Heart right ventricle (tissue), 16 donors: ENCODE measurements at regions not wholly inside any gene's neighbourhood (a gene's known extent, or its start where the extent isn't known, plus 50 kb on each side); places are given as distances from the start of the nearest gene placed in this dataset.
"Not testable (repeated sequence)": the region's sequence is repeated elsewhere in the genome, so short reads cannot be mapped to it uniquely, and the experiment has no call there.

ENCODE experiments used
- ATAC-seq, 8 donors: fragments of 200-7000 bp; cut with Tn5 transposase; one replicate each; pipeline ENCODE4 v1.9.1; 2020; ENCODE audit warnings: mild to moderate bottlenecking in 8 of 8, moderate library complexity in 8 of 8, moderate number of reproducible peaks in 1 of 8
- DNase-seq, 2 donors: peaks; one replicate each; pipeline ENCODE4 v3.0.0-alpha.2; 2020
- H3K27ac ChIP-seq, 10 donors: fragments of 200-600 bp; sonication (generic) in 2 of 10; one replicate each; pipeline versions ENCODE4 v1.5.0 to v1.8.0; 2020 to 2022; ENCODE audit warnings: mild to moderate bottlenecking in 3 of 10
- H3K27me3 ChIP-seq, 7 donors: fragments of 200-600 bp; one replicate each; pipeline ENCODE4 v1.8.0; 2021 to 2022; ENCODE audit warnings: mild to moderate bottlenecking in 2 of 7
- H3K36me3 ChIP-seq, 9 donors: fragments of 200-600 bp; sonication (generic) in 1 of 9; one replicate each; pipeline versions ENCODE4 v1.5.0 to v1.8.0; 2020 to 2022; ENCODE audit warnings: mild to moderate bottlenecking in 2 of 9
- H3K4me1 ChIP-seq, 9 donors: fragments of 200-600 bp; sonication (generic) in 1 of 9; one replicate each; pipeline versions ENCODE4 v1.5.0 to v1.8.0; 2020 to 2022; ENCODE audit warnings: mild to moderate bottlenecking in 4 of 9
- H3K4me3 ChIP-seq, 10 donors: fragments of 200-600 bp; sonication (generic) in 2 of 10; one replicate each; pipeline versions ENCODE4 v1.5.0 to v1.8.0; 2020 to 2022; ENCODE audit warnings: mild to moderate bottlenecking in 7 of 10, moderate library complexity in 2 of 10
- H3K9me3 ChIP-seq, 11 donors: fragments of 200-600 bp in 10 of 11; sonication (generic) in 2 of 11; one replicate each; pipeline versions ENCODE4 v1.5.0 to v1.8.0; 2013 to 2022; ENCODE audit warnings: mild to moderate bottlenecking in 2 of 11, control low read depth in 1 of 11, moderate library complexity in 1 of 11
- CTCF ChIP-seq, 9 donors: fragments of 200-600 bp; sonication (generic) in 2 of 9; IDR thresholded peaks; one replicate each; pipeline versions ENCODE4 v1.5.0 to v1.8.0; 2021 to 2022; ENCODE audit warnings: antibody characterized with exemption in 9 of 9, mild to moderate bottlenecking in 5 of 9, moderate library complexity in 1 of 9
- WGBS, 2 donors: extraction: QIAGEN DNeasy Blood & Tissue Kit; methylation state at CpG; one replicate each; pipeline ENCODE4 v1.1.7; 2013; ENCODE audit warnings: inconsistent platforms in 1 of 2; 5-methylcytosine and 5-hydroxymethylcytosine counted together
- intact Hi-C, 10 donors: fragments of 100-400 bp; cut with DNase I; formaldehyde crosslinking; loops; one replicate each; pipeline versions ENCODE4 v1.11.1 to v1.14.2; 2022
- donor health status: Arrhythmogenic right ventricular cardiomyopathy.
- donor health status: ischemic (EF 13 %, LVEDD 7.1; RV severe dilation, severe dysfunction).
- donor health status: healthy with polysubstance abuse.
- donor health status: DM: no; HTN: yes; CAD: no.
- donor health status: DM: no; HTN: no; CAD: no.
- donor health status: ischemic (EF 25% LVEDD 6.9; RV normal size, moderate dysfunction).
- donor health status: ischemic (EF 25% LVEDD 5.7; RV mildly dilated, moderate dysfunction).
- donor health status: healthy.
- donor health status: DM: yes; HTN: yes; CAD: no.
- donor health status: Ischemic cardiomyopathy.
- donor health status: ischemic (EF 35%, LVEDD 5.7; RV mildly dilated, moderate dysfunction).
- donor health status: nonischemic (EF 11% LVEDD 7.7; RV severe dilation, severe dysfunction).
- donor health status: DM: yes; HTN: yes; CAD: no.
- donor health status: PGD.
- donor health status: ischemic (EF 29% LVEDD 5.4; RV normal size, mild dysfunction).
- donor health status: nonischemic (EF 23%, LVEDD 6.1; RV moderate dilation, normal function).

GRCh38 chr19:30111021-30111855 lies 169.2 kb downstream of the URI1 start:
- Histone ChIP-seq H3K4me1 (no peaks in the 10 kb centered on the region), H3K9me3 (no peaks in the 10 kb centered on the region), H3K4me3 (no peak overlapping the region), H3K27ac (no peak overlapping the region), H3K36me3 (no peaks in the 10 kb centered on the region), H3K27me3 (peaks cover 0 to 31% (median 15%) of the 10 kb centered on the region in 7 donors)
- no peak for ATAC-seq
- intact Hi-C loops, result no loop called here
- DNase-seq, result no peak
- TF ChIP-seq CTCF (IDR thresholded peaks at IDR 0.05), result no peak
- 84 to 88% methylated on average over 22 of the region's 22 CpGs for WGBS, 2 donors

GRCh38 chr19:30112171-30112570 lies 170.1 kb downstream of the URI1 start:
- ATAC-seq (no peak), DNase-seq (no peak)
- WGBS, 2 donors, result 92 to 94% methylated on average over 9 of the region's 9 CpGs
- Histone ChIP-seq H3K36me3 (no peaks in the 10 kb centered on the region), H3K9me3 (no peaks in the 10 kb centered on the region), H3K4me1 (no peaks in the 10 kb centered on the region), H3K4me3 (no peak overlapping the region), H3K27ac (no peak overlapping the region), H3K27me3 (peaks cover 0 to 29% (median 15%) of the 10 kb centered on the region in 7 donors)
- intact Hi-C loops, result no loop called here
- TF ChIP-seq CTCF (IDR thresholded peaks at IDR 0.05), result no peak

- WGBS, 2 donors, result 78% methylated on average over 8 of the region's 8 CpGs
- H3K27ac ChIP-seq, result no peak overlapping the region
- H3K4me1 ChIP-seq, result no peaks in the 10 kb centered on the region
- H3K36me3 ChIP-seq, result no peaks in the 10 kb centered on the region
- ATAC-seq (no peak), DNase-seq (no peak)
- intact Hi-C loops, result no loop called here
- H3K27me3 ChIP-seq, result peaks cover 0 to 29% (median 15%) of the 10 kb centered on the region in 7 donors
- H3K4me3 ChIP-seq, result no peak overlapping the region
- H3K9me3 ChIP-seq, result no peaks in the 10 kb centered on the region
- TF ChIP-seq CTCF (IDR thresholded peaks at IDR 0.05), result no peak
Observed at GRCh38 chr19:30112666-30113065, 170.6 kb downstream of the URI1 start.

GRCh38 chr19:30113186-30113585 lies 171.1 kb downstream of the URI1 start:
- ATAC-seq, result no peak
- 47 to 50% methylated on average over 5 of the region's 5 CpGs for WGBS, 2 donors
- Histone ChIP-seq H3K4me3 (no peak overlapping the region), H3K27ac (no peak overlapping the region), H3K36me3 (no peaks in the 10 kb centered on the region), H3K27me3 (peaks cover 0 to 29% (median 15%) of the 10 kb centered on the region in 7 donors), H3K9me3 (no peaks in the 10 kb centered on the region), H3K4me1 (no peaks in the 10 kb centered on the region)
- intact Hi-C loops, result no loop called here
- no peak for TF ChIP-seq CTCF (IDR thresholded peaks at IDR 0.05)
- DNase-seq, result no peak

- H3K4me1 ChIP-seq, intact Hi-C loops, H3K9me3 ChIP-seq, ATAC-seq, H3K4me3 ChIP-seq, H3K27ac ChIP-seq, DNase-seq, H3K36me3 ChIP-seq: not testable (repeated sequence)
- H3K27me3 ChIP-seq, result peaks cover 0 to 29% (median 15%) of the 10 kb centered on the region in 7 donors
- 80 to 82% methylated on average over 5 of the region's 5 CpGs for WGBS, 2 donors
Observed at GRCh38 chr19:30114095-30114494, 172.1 kb downstream of the URI1 start.
